K562 (cell line): ENCODE measurements at regions not wholly inside any gene's neighbourhood (a gene's known extent, or its start where the extent isn't known, plus 50 kb on each side); places are given as distances from the start of the nearest gene placed in this dataset.

Experiments
- CREB1 ChIP-seq, 2 experiments: sonication (generic) in 1 of 2; formaldehyde crosslinking in 1 of 2; IDR thresholded peaks; 2 replicates each; pipeline versions ENCODE4 v1.6.1 to v1.8.0; 2012 to 2022; ENCODE audit warnings: inconsistent platforms in 1 of 2, mild to moderate bottlenecking in 1 of 2, missing genetic modification reagents in 1 of 2, moderate library complexity in 1 of 2
- HNRNPH1 ChIP-seq: fragments of 200-400 bp; formaldehyde crosslinking; optimal IDR thresholded peaks from 2 replicates; pipeline ENCODE3; 2017; ENCODE audit warnings: low read depth, mild to moderate bottlenecking, low read length, moderate library complexity
- JUN ChIP-seq, 2 experiments: sonication (generic) in 1 of 2; formaldehyde crosslinking in 1 of 2; IDR thresholded peaks; 2 replicates each; pipeline versions ENCODE4 v1.6.1 to v1.8.0; 2012 to 2022; ENCODE audit warnings: borderline replicate concordance in 2 of 2, mild to moderate bottlenecking in 2 of 2, improper control_type of control experiment in 1 of 2, low read depth in 1 of 2, low read length in 1 of 2, missing genetic modification reagents in 1 of 2
- KDM1A ChIP-seq, 2 experiments: fragments of 450-650 bp; IDR thresholded peaks; 2 replicates each; pipeline ENCODE4 v1.6.1; 2016; ENCODE audit warnings: mild to moderate bottlenecking in 2 of 2
- ZNF121 ChIP-seq: sonication (generic); formaldehyde crosslinking; conservative IDR thresholded peaks from 2 replicates; pipeline ENCODE4 v1.8.0; 2022; ENCODE audit warnings: missing genetic modification reagents
- ZNF274 ChIP-seq: IDR thresholded peaks from 2 replicates; pipeline ENCODE4 v1.6.1; 2011; ENCODE audit warnings: low read depth, mild to moderate bottlenecking, low read length, moderate library complexity, borderline replicate concordance
- ZNF395 ChIP-seq: fragments of 200-800 bp; sonication (Bioruptor generic); IDR thresholded peaks from 2 replicates; pipeline ENCODE4 v1.6.1; 2017; ENCODE audit warnings: missing genetic modification characterization, missing compliant biosample characterization
- TF ChIP-seq, protein P1 (sequence below), 3 experiments: IDR thresholded peaks in 2 of 3; conservative IDR thresholded peaks in 1 of 3; 2 replicates each; pipeline ENCODE4 v1.5.1; 2011 to 2012; ENCODE audit warnings: low read length in 3 of 3, mild to moderate bottlenecking in 3 of 3, control low read depth in 2 of 3, improper control_type of control experiment in 1 of 3, inconsistent platforms in 1 of 3, low read depth in 1 of 3, mixed read lengths in 1 of 3, moderate library complexity in 1 of 3; ENCODE audit not compliant: insufficient read depth in 2 of 3

GRCh38 chr1:162951553-162952315, 90.8 kb upstream of the CCDC190 start:
- TF ChIP-seq CREB1 (IDR thresholded peaks at IDR 0.05) (no peak), CREB1 (CRISPR knock-in tag; IDR thresholded peaks at IDR 0.05) (no peak), KDM1A (IDR thresholded peaks at IDR 0.05) (no peak), ZNF274 (no peak), JUN (IDR thresholded peaks at IDR 0.05; ENCODE audit: borderline replicate concordance, low read depth, low read length) (no peak), JUN (CRISPR knock-in tag; IDR thresholded peaks at IDR 0.05; ENCODE audit: borderline replicate concordance) (no peak), HNRNPH1 (no peak), ZNF121 (CRISPR knock-in tag) (no peak), ZNF395 (CRISPR knock-in tag) (no peak)
- TF ChIP-seq, protein P1, sequence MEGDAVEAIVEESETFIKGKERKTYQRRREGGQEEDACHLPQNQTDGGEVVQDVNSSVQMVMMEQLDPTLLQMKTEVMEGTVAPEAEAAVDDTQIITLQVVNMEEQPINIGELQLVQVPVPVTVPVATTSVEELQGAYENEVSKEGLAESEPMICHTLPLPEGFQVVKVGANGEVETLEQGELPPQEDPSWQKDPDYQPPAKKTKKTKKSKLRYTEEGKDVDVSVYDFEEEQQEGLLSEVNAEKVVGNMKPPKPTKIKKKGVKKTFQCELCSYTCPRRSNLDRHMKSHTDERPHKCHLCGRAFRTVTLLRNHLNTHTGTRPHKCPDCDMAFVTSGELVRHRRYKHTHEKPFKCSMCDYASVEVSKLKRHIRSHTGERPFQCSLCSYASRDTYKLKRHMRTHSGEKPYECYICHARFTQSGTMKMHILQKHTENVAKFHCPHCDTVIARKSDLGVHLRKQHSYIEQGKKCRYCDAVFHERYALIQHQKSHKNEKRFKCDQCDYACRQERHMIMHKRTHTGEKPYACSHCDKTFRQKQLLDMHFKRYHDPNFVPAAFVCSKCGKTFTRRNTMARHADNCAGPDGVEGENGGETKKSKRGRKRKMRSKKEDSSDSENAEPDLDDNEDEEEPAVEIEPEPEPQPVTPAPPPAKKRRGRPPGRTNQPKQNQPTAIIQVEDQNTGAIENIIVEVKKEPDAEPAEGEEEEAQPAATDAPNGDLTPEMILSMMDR (IDR thresholded peaks at IDR 0.05 in 2 of 3, conservative IDR thresholded peaks at IDR 0.05 in 1 of 3; ENCODE audit: insufficient read depth in 2 of 3, low read depth in 1 of 3, low read length in 3 of 3), result no peak
